ENCODE measurements at regions not wholly inside any gene's neighbourhood (a gene's known extent, or its start where the extent isn't known, plus 50 kb on each side); places are given as distances from the start of the nearest gene placed in this dataset.

- POLR2A ChIA-PET = interaction anchor here (0.5 kb wide), 1 partner anchor 130 kb away, joined by 4 read pairs; no protein-coding TSS in a partner anchor
Observed at GRCh38 chr12:4145990-4146859, 127.3 kb upstream of the CCND2 start.

More at GRCh38 chr12:4145990-4146859, 127.3 kb upstream of the CCND2 start:
- Histone ChIP-seq H3K9ac (ENCODE audit: insufficient read depth, low read depth, low read length) (no peak overlapping the region), H2AFZ (ENCODE audit: low read length) (no peak overlapping the region), H3K4me2 (ENCODE audit: low read depth, low read length) (no peak overlapping the region), H3K4me1 (ENCODE audit: insufficient read depth, low read length) (peaks cover 6% of the 10 kb centered on the region), H3K27ac (ENCODE audit: extremely low read length, insufficient read depth, low read length) (no peak overlapping the region), H3K9me3 (ENCODE audit: low read length) (no peaks in the 10 kb centered on the region), H4K20me1 (ENCODE audit: insufficient read depth, low read length) (no peaks in the 10 kb centered on the region), H3K36me3 (replicated peaks in 1 of 2; ENCODE audit: control insufficient read depth in 1 of 2, insufficient read depth in 2 of 2, low read length in 2 of 2) (no peaks in the 10 kb centered on the region), H3K79me2 (ENCODE audit: insufficient read depth, low read length) (no peaks in the 10 kb centered on the region), H3K4me3 (replicated peaks in 1 of 3; ENCODE audit: insufficient read depth in 1 of 3, low read depth in 2 of 3, low read length in 3 of 3) (no peak overlapping the region), H3K27me3 (ENCODE audit: control insufficient read depth in 1 of 2, insufficient read depth in 2 of 2, low read length in 2 of 2) (no peaks in the 10 kb centered on the region)
- CTCF ChIA-PET (ENCODE audit: low intra/inter-chr PET ratio, low total read pairs) = no interaction called here
- in situ Hi-C loops (cut with HindIII; ENCODE audit: extremely low pct_ligation_motif_present, low pct_unique_long_range_greater_than_20kb) (no loop called here), intact Hi-C loops (cut with micrococcal nuclease; ENCODE audit: unreplicated experiment) (no loop called here)
- DNase-seq (ENCODE audit: low spot score) (no peak), FAIRE-seq (no peak), ATAC-seq (no peak)
- WGBS (ENCODE audit: low lambda C conversion rate) = 34% methylated on average over 9 of the region's 15 CpGs
- TF ChIP-seq ZNF616 (CRISPR knock-in tag; IDR thresholded peaks at IDR 0.05; ENCODE audit: low read depth) (no peak), E2F2 (CRISPR knock-in tag; IDR thresholded peaks at IDR 0.05; ENCODE audit: borderline replicate concordance) (no peak), THAP9 (CRISPR knock-in tag; IDR thresholded peaks at IDR 0.05; ENCODE audit: borderline replicate concordance) (no peak), SMAD9 (CRISPR knock-in tag; IDR thresholded peaks at IDR 0.05) (no peak), IRF9 (CRISPR knock-in tag; IDR thresholded peaks at IDR 0.05; ENCODE audit: borderline replicate concordance) (no peak), ZBTB1 (CRISPR knock-in tag; IDR thresholded peaks at IDR 0.05; ENCODE audit: borderline replicate concordance) (no peak), ZNF761 (CRISPR knock-in tag; conservative IDR thresholded peaks at IDR 0.05) (no peak), ZNF501 (CRISPR knock-in tag; IDR thresholded peaks at IDR 0.05) (no peak), CSRNP1 (CRISPR knock-in tag; IDR thresholded peaks at IDR 0.05) (no peak), PCBP2 (optimal IDR thresholded peaks at IDR 0.05; ENCODE audit: low read depth, low read length, poor library complexity, severe bottlenecking) (no peak), PBX2 (CRISPR knock-in tag; IDR thresholded peaks at IDR 0.05) (no peak), ATM (IDR thresholded peaks at IDR 0.05; ENCODE audit: borderline replicate concordance) (no peak), CAMTA2 (CRISPR knock-in tag; IDR thresholded peaks at IDR 0.05; ENCODE audit: borderline replicate concordance) (no peak), YEATS4 (CRISPR knock-in tag; IDR thresholded peaks at IDR 0.05; ENCODE audit: borderline replicate concordance) (no peak), RFX1 (IDR thresholded peaks at IDR 0.05) (no peak), TAF1 (CRISPR knock-in tag; IDR thresholded peaks at IDR 0.05) (no peak)
- no TSS peak for BruUV-seq (replicated peaks)
